Left ventricle myocardium inferior (tissue), 1 donor: ENCODE measurements at regions not wholly inside any gene's neighbourhood (a gene's known extent, or its start where the extent isn't known, plus 50 kb on each side); places are given as distances from the start of the nearest gene placed in this dataset.

ENCODE experiments used
- DNase-seq: peaks from one replicate; pipeline ENCODE4 v3.0.0-alpha.2; 2020
- H3K27ac ChIP-seq: fragments of 200-600 bp; replicated peaks from 2 replicates; pipeline ENCODE4 v1.8.0; 2021
- H3K27me3 ChIP-seq: fragments of 200-600 bp; 2 replicates; pipeline ENCODE4 v1.8.0; 2021; ENCODE audit warnings: low read depth
- H3K36me3 ChIP-seq: fragments of 200-600 bp; 2 replicates; pipeline ENCODE4 v1.8.0; 2021
- H3K4me1 ChIP-seq: fragments of 200-600 bp; 2 replicates; pipeline ENCODE4 v1.8.0; 2021
- H3K4me3 ChIP-seq: fragments of 200-600 bp; 2 replicates; pipeline ENCODE4 v1.8.0; 2021; ENCODE audit warnings: mild to moderate bottlenecking, moderate library complexity
- H3K9me3 ChIP-seq: fragments of 200-600 bp; replicated peaks from 2 replicates; pipeline ENCODE4 v1.8.0; 2021
- intact Hi-C: fragments of 100-400 bp; cut with micrococcal nuclease; formaldehyde crosslinking; loops from one replicate; pipeline ENCODE4 v1.11.0; 2022
- TF ChIP-seq, protein P1 (sequence below): fragments of 200-600 bp; IDR thresholded peaks from 2 replicates; pipeline ENCODE4 v1.8.0; 2021; ENCODE audit warnings: antibody characterized with exemption, mild to moderate bottlenecking, borderline replicate concordance
- donor health status: DM: no; HTN: yes; CAD: no; lungs with severe emphysema.

GRCh38 chr5:4570047-4570995 is 569.8 kb upstream of the ADAMTS16 start:
- TF ChIP-seq, protein P1, sequence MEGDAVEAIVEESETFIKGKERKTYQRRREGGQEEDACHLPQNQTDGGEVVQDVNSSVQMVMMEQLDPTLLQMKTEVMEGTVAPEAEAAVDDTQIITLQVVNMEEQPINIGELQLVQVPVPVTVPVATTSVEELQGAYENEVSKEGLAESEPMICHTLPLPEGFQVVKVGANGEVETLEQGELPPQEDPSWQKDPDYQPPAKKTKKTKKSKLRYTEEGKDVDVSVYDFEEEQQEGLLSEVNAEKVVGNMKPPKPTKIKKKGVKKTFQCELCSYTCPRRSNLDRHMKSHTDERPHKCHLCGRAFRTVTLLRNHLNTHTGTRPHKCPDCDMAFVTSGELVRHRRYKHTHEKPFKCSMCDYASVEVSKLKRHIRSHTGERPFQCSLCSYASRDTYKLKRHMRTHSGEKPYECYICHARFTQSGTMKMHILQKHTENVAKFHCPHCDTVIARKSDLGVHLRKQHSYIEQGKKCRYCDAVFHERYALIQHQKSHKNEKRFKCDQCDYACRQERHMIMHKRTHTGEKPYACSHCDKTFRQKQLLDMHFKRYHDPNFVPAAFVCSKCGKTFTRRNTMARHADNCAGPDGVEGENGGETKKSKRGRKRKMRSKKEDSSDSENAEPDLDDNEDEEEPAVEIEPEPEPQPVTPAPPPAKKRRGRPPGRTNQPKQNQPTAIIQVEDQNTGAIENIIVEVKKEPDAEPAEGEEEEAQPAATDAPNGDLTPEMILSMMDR: no peak
- intact Hi-C loops: no loop called here
- no peaks in the 10 kb centered on the region for H3K27me3 ChIP-seq
- no peaks in the 10 kb centered on the region for H3K36me3 ChIP-seq
- H3K9me3 ChIP-seq: peaks cover 19% of the 10 kb centered on the region
- no peaks in the 10 kb centered on the region for H3K4me1 ChIP-seq
- no peak overlapping the region for H3K4me3 ChIP-seq
- DNase-seq: no peak
- H3K27ac ChIP-seq: no peak overlapping the region

- TF ChIP-seq, protein P1: no peak
- intact Hi-C loops: no loop called here
- Histone ChIP-seq H3K4me3 (no peak overlapping the region), H3K9me3 (peaks cover 14% of the 10 kb centered on the region), H3K27me3 (no peaks in the 10 kb centered on the region), H3K4me1 (no peaks in the 10 kb centered on the region), H3K36me3 (no peaks in the 10 kb centered on the region), H3K27ac (no peak overlapping the region)
- DNase-seq: no peak
Observed at GRCh38 chr5:4571248-4571948, 568.7 kb upstream of the ADAMTS16 start.

DNA sequence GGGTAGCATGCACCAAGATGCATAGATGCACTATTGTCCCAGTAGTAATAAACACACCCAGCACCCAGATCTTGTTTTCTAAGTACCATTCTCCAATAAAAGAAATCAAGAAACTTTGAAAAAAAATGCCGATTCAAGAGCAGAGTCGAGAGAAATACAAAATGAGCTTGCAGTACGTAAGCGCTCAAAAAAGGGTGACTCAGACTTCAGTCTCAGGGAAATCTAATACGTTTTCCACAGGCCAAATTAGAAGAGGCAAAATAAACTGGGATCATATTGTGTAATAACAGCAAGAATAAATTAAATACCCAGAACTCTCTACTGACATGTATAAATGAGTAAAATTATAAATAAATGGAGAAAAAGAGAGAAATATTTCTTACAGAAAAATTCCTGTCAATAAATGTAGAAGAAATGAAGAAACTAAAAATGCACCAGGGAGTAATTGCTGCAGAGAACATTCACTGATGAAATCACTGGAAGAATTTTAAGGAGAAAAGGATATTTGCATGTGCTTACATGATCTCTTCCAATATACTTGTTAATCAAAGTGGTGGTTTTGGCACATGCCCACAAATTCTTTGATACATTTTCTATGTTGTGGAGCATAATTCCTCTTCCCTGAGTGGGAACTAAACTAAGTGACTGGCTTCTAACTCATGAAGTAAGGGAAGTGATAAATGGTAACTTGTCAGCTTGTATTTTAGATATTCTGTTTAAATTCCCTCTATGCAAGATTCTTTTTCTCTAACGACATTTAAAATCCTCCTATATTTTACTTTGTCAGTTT is 567.6 kb upstream of the ADAMTS16 start:
- Histone ChIP-seq H3K27ac (no peak overlapping the region), H3K9me3 (peaks cover 8% of the 10 kb centered on the region), H3K36me3 (no peaks in the 10 kb centered on the region), H3K4me3 (no peak overlapping the region), H3K4me1 (no peaks in the 10 kb centered on the region), H3K27me3 (no peaks in the 10 kb centered on the region)
- TF ChIP-seq, protein P1: no peak
- intact Hi-C loops: no loop called here
- no peak for DNase-seq

DNA sequence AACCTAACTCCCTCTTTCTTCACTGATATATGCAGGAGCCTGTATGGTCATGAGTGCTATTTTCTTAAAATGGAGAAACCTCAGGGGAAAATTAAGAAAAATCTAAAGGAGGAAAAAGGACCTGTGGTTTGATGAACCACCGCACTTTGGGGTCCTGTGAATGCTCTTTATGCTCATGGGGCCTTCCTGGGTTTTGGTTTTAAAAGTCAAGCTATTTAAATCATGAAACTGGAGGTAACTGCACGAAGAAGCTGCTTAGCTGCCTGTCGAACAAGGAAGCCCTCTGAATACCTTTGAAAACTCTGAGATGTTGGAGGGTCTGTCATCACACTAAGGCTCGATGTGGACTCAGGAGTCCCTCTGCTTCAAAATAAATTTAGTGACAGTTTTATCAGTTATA is 564.5 kb upstream of the ADAMTS16 start:
- Histone ChIP-seq H3K27me3 (no peaks in the 10 kb centered on the region), H3K27ac (no peak overlapping the region), H3K4me1 (no peaks in the 10 kb centered on the region), H3K4me3 (no peak overlapping the region), H3K9me3 (no peaks in the 10 kb centered on the region), H3K36me3 (no peaks in the 10 kb centered on the region)
- intact Hi-C loops: no loop called here
- TF ChIP-seq, protein P1: no peak
- DNase-seq: no peak

DNA sequence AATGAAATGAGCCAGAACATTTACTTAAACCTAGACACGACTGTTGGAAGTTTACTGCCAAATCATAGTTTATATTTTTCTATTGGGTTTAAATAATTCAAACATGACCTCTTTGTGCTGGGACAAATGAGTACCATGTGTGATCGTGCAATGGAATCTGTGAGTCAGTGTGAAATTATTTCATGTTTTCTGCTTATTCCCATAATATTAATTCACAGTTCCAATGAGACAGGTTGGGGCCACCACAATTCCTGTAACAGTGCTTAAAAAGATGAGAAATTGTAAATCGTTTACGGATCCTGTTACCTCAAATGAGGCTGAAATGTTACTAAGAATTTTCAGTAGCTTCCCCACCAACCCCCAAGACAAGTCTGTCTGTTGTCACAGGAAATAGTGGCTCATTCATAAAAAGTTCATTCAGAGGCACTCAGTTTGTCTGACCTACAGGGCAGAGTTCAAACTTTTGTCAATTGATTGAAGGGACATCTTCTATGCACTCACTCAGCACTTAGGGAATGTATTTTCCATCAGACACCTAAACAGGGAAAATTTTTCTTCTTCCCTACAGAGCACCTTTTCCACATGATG is 563.9 kb upstream of the ADAMTS16 start:
- Histone ChIP-seq H3K4me1 (no peaks in the 10 kb centered on the region), H3K36me3 (no peaks in the 10 kb centered on the region)
- intact Hi-C loops: no loop called here

More for the DNA sequence above, 563.9 kb upstream of the ADAMTS16 start:
- TF ChIP-seq, protein P1: no peak
- H3K27ac ChIP-seq: no peak overlapping the region
- DNase-seq: no peak
- H3K9me3 ChIP-seq: no peaks in the 10 kb centered on the region
- H3K4me3 ChIP-seq: no peak overlapping the region
- H3K27me3 ChIP-seq: no peaks in the 10 kb centered on the region
